OCI-LY3 (cell line): ENCODE measurements at regions not wholly inside any gene's neighbourhood (a gene's known extent, or its start where the extent isn't known, plus 50 kb on each side); places are given as distances from the start of the nearest gene placed in this dataset.

Source experiments
- CTCF ChIP-seq: fragments of 200-600, 300-600 bp; sonication (generic); IDR thresholded peaks from 2 replicates; pipeline ENCODE4 v1.5.1; 2014; ENCODE audit warnings: antibody characterized with exemption, low read length, low read depth
- EZH2phosphoT487 ChIP-seq: fragments of 200-600 bp; shearing (Covaris generic); IDR thresholded peaks from 2 replicates; pipeline ENCODE4 v1.6.1; 2018; ENCODE audit warnings: antibody characterized with exemption, mixed run types, low read depth

DNA sequence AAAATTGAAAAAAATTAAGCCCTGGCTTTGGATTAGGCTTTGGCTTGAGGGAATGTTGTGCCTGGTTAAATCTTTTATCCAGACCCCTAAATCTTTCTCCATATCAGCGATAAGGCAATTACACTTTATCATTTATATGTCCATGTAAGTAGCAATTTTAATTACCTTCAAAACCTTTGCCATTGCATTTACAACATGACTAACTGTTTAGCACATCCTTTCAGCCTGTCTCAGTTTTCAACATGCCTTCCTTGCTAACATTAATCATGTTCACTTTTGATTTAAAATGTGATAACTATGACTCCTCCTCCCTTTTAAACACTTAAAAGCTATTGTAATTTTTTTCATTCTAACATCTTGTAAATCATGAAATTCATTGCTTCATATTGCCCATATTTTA is 583.7 kb downstream of the SLITRK1 start:
- no peak for TF ChIP-seq CTCF
- no peak for TF ChIP-seq EZH2phosphoT487
